Activated T-cell treated with anti-CD3 and anti-CD28 coated beads, Interleukin-2, amount 50 U/mL, for 1 hour (primary cell): ENCODE measurements at regions not wholly inside any gene's neighbourhood (a gene's known extent, or its start where the extent isn't known, plus 50 kb on each side); places are given as distances from the start of the nearest gene placed in this dataset.
"Not testable (repeated sequence)": the region's sequence is repeated elsewhere in the genome, so short reads cannot be mapped to it uniquely, and the experiment has no call there.

Source experiments
- DNase-seq: peaks from one replicate; pipeline ENCODE4 v3.0.0-alpha.2; 2020

- no peak for DNase-seq
These were observed 151.1 kb upstream of the UBE2E3 start for GRCh38 chr2:180829261-180829660.

- no peak for DNase-seq
These were observed 151.6 kb upstream of the UBE2E3 start for GRCh38 chr2:180828756-180829155.

DNA sequence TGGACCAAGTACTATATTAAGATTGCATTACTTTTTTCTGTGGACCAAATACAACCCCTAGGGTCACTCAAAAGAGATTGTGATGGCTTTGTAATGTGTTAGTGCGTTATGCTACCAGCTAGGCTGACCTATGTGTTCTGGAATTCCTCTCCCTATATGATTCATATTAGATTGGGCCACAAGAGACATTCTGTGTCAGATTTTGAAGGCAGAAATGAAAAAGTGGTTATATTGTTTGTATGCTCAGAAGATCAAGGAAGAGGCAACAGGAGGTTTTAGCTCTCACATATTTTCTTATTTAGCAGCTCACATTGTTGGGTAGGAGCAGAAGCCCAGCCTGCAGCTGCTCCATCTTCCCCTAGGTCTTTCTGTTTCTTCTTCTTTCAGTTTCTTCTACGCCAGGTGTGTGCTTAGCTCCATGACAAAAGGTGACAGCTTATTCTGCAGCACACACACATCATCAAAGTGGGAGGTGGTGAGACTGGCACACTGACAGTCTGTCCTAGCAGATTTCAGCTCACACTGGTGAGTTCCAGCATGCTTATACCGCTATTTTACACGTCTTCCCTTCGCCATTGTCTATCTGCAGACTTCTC lies 156.8 kb upstream of the UBE2E3 start:
- DNase-seq = no peak

GRCh38 chr2:180819106-180819505 lies 161.3 kb upstream of the UBE2E3 start:
- no peak for DNase-seq

DNA sequence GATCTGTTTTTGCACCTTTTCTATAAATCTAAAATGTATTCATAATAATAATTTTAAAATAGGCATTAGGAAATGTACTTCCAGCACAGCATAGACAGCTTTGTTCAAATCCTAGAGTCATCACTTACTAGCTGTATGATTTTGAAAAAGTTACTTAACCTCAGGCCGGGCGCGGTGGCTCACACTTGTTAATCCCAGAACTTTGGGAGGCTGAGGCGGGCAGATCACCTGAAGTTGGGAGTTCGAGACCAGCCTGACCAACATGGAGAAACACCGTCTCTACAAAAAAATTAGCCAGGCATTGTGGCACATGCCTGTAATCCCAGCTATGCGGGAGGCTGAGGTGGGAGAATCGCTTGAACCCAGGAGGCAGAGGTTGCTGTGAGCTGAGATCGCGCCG lies 161.7 kb upstream of the UBE2E3 start:
- DNase-seq = not testable (repeated sequence)

DNA sequence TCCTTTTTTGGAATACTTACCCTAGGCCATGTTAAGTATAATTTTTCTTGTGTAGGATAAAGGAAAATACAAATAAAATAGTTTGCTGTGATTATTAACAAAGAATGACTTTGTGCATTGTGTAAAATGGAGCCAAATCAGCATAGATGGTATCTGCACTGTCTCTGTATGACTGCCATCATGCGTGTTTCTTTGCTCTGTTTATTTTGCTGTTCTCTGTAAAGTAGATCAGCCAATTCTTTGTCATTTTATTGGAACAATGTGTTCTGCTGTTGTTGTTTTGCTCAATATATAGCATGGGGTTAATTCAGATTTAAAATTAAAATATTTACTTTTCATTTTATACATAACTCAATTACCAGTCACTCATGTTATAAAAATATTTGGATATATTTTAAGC lies 181.3 kb upstream of the UBE2E3 start:
- DNase-seq = no peak

- no peak for DNase-seq
These were observed 189.5 kb upstream of the UBE2E3 start for GRCh38 chr2:180790891-180791290.

DNA sequence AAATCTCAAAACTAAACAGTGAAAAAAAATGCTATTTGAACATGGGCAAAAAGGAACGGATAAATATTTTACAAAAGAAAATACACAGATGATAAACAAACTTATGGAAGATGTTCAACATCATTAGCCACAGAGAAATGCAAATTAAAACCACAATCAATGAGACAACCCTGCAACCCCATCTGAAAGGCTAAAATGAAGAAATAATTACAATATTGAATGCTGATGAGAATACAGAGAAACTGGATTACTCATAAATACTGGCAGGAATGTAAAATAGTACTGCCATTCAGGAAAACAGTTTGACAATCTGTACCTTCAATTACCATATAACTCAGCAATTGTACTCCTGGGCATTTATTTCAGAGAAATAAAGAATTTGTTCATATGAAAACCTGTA lies 193.1 kb upstream of the UBE2E3 start:
- no peak for DNase-seq

GRCh38 chr2:180781276-180781675 lies 199.1 kb upstream of the UBE2E3 start:
- DNase-seq = no peak

- no peak for DNase-seq
These were observed 202.1 kb upstream of the UBE2E3 start for GRCh38 chr2:180778291-180778690.

DNA sequence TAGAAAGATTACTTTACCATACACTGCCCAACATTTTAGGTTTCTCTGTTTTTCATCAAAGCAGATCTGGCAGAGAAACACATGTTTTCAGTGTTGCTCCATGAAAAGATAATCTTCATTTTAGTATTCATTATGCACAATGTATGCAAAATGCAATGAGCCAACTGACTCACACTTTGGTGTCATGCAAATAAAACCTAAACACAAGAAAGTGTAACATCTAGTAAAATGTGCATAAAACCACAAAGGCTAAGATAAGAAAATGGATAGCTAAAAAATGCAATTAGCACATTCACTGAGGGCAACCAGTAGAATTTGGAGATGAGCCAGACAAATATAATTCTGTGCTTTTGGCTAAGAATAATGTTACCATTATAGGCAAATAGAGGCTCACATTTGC lies 203.5 kb upstream of the UBE2E3 start:
- DNase-seq = no peak

- no peak for DNase-seq
These were observed 204.7 kb upstream of the UBE2E3 start for GRCh38 chr2:180775711-180776110.

DNA sequence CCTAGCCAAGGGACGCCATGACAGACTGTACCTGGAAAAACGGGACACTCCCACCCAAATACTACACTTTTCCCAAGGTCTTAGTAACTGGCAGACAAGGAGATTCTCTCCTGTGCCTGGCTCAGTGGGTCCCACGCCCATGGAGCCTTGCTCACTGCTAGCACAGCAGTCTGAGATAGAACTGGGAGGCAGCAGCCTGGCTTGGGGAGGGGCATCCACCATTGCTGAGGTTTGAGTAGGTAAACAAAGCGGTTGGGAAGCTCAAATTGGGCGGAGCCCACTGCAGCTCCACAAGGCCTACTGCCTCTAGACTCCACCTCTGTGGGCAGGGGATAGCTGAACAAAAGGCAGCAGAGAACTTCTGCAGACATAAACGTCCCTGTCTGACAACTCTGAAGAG lies 215.1 kb upstream of the UBE2E3 start:
- not testable (repeated sequence) for DNase-seq

- no peak for DNase-seq
These were observed 217.0 kb upstream of the UBE2E3 start for GRCh38 chr2:180763263-180763989.

DNA sequence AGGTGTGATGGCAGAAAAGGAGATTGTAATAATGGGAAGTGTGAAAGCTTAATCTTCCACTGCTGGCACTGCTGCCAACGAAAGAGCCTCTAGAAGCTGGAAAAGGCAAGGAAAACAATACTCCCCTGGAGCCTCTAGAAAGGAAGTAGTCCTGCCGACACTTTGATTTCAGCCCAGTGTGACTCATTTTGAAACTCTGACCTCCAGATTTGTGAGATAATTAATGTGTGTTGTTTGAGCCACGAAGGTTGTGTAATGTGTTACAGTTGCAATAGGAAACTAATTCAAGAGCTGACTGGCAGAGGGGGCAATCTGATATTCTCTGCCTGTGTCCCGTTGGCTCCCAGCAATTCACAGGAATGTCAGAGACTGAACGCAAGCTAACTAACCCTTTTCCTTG lies 219.2 kb upstream of the UBE2E3 start:
- DNase-seq = no peak

DNA sequence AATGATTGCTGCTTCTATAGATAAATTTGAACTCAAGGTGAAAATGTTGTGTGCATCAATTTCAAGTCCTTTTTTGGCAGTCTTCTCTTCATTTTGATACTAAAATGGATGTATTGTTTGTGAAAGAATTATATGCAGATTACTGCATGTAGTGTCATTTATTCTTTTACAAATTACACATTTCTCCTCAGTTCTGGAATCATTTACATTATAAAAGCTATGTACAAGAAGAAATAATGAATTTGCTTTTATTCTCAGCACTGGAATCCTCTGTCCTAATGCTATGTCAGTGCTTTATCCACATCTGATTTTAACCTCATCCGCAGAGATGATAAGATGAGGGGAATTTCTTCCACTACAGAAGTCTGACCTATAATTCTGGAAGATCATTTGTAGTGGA lies 220.8 kb upstream of the UBE2E3 start:
- no peak for DNase-seq

DNA sequence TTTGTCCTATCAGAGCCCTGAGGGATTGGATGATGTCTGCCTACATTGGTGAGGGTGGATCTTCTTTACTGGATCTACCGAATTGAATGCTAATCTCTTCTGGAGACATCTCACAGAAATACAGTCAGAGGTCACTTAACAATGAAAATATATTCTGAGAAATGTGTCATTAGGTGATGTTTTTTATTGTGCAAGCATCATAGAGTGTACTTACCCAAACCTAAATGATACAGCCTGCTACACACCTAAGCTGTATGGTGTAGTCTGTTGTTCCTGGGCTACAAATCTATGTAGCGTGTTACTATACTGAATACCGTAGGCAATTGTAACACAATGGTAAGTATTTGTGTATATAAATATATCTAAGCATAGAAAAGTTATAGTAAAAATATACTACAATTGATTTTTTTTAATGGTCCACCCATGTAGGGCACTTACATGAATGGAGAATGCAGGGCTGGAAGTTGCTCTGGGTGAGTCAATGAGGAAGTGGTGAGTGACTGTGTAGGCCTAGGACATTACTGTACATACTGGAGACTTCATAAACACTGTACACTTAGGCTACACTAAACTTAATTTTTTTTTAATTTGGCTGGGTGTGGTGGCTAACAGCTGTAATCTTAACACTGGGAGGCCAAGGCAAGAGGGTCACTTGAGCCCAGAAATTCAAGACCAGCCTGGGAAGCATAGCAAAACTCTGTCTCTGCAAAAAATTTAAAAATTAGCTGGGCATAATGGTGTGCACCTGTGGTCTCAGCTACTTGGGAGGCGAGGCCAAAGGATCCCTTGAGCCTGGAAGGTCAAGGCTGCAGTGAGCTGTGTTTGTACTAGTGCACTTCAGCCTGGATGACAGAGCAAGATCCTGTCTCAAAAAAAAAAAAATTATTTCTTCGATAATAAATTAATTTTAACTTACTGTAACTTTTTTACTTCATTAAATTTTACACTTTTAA lies 226.3 kb upstream of the UBE2E3 start:
- DNase-seq = no peak

DNA sequence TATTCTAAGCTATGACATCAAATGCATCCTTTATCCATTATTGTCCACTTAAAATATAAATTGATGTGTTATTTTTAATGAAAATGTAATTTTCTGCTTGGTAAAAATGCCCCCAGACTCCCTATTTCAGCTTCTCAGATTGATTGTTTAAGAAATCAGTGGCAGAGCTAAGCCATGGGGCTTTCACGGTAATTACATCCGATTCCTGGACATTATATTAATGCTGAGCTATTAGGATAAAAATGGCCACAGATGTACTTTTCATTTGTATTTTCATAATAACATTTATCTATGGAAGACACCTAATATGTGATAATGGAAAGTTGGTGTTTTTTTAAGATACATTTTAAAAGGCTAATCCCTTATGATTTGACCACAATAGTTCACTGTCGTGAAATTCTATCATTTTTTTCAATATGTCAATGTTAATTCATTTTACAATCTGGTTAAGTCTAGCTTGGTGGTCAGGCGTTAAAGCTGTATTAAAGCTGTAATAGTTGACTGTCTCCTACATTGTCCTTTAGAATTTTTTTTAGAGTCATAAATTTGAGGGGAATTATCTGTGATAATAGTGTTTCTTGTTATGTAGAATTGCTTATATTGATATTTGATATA lies 229.0 kb upstream of the UBE2E3 start:
- DNase-seq = no peak

DNA sequence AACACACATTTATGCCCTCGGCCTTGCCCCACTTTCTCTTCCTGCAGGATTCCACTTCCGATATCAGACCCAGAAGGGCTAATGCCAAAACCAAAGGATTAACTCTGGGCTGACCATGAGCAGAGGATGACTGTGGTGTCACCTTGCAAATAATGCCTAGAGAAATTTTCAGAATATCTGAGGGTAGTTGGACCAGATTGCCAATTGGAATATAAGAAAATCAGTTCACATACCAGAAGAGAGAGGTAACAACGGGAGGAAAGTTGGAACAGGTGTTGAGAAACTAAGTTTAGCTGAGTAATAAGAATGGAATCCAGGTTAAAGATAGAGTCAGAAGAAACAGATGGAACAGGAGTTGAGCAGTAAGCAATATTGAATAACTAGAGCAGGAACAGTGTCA lies 232.7 kb upstream of the UBE2E3 start:
- DNase-seq = no peak

- DNase-seq = no peak
These were observed 237.0 kb upstream of the UBE2E3 start for GRCh38 chr2:180743401-180743800.

GRCh38 chr2:180742801-180743200 lies 237.6 kb upstream of the UBE2E3 start:
- DNase-seq = no peak

- DNase-seq = no peak
These were observed 241.3 kb upstream of the UBE2E3 start for GRCh38 chr2:180739070-180739469.

DNA sequence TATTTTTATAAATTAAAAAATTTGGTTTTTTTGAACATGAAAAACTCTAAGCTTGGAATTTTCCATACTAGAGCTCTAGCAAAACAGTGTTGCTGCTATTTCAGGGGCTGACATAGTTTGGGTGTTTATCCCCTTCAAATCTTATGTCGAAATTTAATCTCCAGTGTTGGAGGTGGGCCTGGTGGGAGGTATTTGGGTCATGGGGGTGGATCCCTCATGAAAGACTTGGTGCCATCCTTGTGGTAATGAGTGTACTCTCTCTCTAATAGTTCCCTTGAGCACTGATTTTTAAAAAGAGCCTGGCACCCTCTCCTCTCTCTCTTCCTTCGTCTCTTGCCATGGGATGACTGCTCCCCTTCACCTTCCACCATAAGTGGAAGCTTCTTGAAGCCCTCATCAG lies 244.6 kb upstream of the UBE2E3 start:
- no peak for DNase-seq
